Endometrium (tissue), 2 donors: ENCODE measurements at regions not wholly inside any gene's neighbourhood (a gene's known extent, or its start where the extent isn't known, plus 50 kb on each side); places are given as distances from the start of the nearest gene placed in this dataset.
"Not testable (repeated sequence)": the region's sequence is repeated elsewhere in the genome, so short reads cannot be mapped to it uniquely, and the experiment has no call there.

Source experiments
- FAIRE-seq: peaks from 2 replicates; lab custom pipeline; 2012; peaks lifted over from hg19 to GRCh38; lab: Jason Lieb, UNC
- donor health status: control.
- donor health status: control.

GRCh38 chr6:170232186-170233002 lies 58.5 kb downstream of the DLL1 start:
- FAIRE-seq = no peak

DNA sequence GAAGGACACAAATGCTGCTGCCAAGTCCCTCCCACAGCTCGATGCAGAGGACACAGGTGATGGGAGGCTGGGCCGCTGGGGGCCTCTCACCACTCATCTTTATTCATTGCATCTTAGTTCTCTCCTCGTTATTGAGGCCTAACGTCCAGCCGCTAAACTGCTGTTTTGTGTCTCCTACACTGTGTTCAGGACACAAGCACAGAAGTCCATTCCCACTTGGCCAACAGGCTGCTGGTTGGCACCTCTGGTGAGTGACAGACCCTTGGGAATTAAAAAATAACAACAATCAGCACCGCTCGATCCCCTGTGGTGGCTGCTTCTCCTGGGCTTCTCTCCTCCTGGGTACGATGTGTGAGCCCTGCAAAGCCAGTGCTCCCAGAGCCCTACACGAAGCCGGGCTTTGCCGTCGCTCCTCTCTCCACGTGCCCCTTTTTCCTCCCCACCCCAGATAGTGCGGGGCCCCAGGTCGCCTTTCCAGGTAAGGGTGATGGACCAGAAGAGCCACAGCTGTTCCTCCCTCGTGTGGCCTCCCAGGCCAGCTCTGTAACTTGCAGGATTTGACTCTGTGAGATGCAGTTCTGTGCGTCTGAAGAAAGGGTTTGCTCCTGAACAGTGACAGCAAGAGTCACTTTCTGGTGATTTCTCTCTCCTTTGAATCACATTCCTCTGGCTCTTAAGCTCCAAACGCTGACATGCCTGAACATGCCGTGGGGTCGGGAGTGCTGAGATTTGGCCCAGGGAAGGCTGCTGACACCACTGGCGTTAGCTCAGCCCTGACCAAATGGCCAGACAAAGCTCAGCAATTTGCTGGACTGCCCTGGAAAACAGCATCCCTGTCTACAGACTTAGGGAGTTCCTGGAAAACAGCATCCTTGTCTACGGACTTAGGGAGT lies 59.3 kb downstream of the DLL1 start:
- no peak for FAIRE-seq

- FAIRE-seq = no peak
Measured at GRCh38 chr6:170230520-170231292, 60.2 kb downstream of the DLL1 start.

DNA sequence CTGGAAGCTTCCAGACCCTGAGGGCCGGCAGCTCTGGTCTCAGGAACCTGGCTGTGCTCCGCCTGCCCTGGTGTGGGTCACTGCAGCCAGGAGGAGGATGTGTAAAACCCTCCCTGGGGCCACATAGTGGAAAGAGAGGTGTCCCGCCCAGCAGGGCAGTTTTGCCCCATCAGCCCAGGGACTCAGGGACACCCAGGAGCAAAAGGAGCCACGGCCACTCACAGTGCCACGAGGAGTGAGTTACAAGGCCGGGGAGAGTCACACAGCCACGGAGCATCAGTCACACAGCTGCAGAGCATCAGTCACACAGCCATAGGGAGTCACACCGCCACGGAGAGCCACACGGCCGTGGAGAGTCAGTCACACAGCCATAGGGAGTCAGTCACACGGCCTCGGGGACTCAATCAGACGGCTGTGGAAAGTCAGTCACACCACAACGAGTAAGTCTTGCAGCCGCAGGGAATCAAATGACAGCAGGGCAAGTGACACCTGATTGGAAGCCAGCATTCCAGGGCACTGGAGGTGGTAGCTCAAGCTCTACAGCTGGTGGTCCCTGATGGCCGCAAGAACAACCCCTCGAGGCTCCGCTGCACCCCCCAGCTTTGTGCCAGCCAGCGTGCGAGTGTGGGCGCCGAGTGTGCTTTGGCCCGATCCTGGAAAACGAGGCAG lies 60.9 kb downstream of the DLL1 start:
- no peak for FAIRE-seq

GRCh38 chr6:170229396-170229795 lies 61.5 kb downstream of the DLL1 start:
- FAIRE-seq = no peak

GRCh38 chr6:170228946-170229310 lies 62.0 kb downstream of the DLL1 start:
- no peak for FAIRE-seq

- FAIRE-seq = no peak
Measured at GRCh38 chr6:170227996-170228945, 62.6 kb downstream of the DLL1 start.

GRCh38 chr6:170227521-170227983 lies 63.3 kb downstream of the DLL1 start:
- no peak for FAIRE-seq

DNA sequence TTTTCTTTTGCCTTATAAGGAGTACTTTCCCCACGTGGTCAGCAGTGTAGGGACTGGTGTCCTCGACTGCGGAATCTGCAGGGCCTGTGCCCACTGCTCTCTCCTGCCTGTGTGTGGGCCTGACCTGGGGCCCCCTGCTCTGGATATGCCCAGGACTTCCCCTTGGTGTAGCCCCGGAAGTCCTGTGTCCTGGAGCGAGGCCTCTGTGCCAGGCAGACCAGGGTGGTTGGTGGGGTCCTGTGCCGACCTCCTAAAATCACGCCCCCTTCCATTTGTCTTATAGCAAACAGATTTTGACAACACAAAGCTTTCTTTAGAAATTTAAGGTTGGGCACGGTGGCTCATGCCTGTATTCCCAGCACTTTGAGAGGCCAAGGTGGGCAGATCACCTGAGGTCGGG lies 64.2 kb downstream of the DLL1 start:
- FAIRE-seq = no peak

DNA sequence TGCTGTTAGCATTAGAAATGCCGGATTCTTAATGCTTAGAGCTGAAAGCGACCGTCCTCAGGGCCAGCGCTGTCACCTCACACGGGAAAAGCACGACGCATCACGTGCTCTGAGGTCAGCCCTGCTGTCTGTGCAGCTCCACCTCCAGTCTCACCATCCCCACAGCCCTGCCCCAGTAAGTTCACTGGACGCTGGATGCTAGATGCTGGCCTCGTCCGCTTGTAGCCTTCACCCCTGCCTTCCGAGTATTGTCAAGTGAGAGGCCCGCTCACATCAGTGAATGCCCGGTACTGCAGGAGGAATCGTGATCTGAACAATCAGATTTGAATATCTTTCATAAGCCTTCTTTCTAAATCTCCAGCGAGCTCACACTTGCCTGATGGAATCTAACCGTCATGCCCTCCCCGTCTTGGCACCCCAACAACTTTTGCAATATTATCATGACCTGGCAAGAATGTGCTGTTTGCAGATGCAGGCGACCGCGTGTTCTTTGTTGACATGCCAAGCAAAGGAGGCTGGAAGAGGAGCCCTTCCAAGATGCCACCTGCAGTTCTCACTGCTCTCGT lies 64.9 kb downstream of the DLL1 start:
- FAIRE-seq = no peak

- FAIRE-seq = no peak
Measured at GRCh38 chr6:170224694-170225660, 65.9 kb downstream of the DLL1 start.

DNA sequence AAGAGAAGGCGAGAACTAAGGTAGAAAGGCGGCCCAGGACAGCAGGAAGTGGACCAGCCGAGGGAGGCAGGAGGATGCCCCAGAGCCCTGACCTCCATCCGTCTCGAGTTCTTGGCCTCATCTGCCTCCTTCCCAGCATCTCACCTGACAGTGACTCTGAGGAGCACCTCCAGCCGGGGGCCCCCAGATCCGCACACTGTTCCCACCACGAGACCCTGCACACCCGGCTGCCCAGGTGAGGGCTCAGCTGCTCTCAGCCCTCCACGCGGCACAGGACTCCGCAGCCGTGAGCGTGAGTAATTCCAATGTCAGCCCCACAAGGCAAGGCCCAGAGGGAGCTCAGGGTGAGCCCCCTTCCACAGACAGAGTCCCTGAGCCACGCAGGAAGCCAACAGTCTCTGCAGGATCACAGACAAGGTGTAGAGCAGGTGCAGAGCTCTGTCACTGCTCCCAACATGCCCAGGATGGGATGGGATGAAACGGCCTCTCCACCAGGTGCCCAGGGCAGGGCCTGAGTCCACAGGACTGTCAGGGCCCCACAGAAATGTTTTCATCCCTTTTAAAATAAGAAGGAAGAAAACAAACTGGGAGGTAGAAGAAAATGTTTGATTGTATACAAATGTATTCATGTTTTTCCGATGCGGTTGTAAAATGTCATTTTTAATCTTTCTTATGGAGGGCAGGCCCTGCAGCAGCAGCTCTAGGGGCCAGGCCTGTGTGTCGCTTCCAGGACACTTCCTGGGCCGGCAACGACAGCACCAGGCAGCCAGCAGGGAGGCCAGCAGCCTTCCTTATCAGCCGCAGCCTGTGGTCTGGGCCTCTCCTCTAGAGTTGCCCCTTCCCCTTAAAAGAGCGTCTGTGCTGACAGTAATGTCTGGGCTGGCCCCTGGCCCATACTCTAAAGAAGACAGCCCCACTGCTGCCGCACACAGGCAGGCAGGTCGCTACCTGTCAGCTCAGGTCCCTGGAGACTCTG lies 66.9 kb downstream of the DLL1 start:
- FAIRE-seq = no peak

- FAIRE-seq = no peak
Measured at GRCh38 chr6:170222498-170223471, 68.1 kb downstream of the DLL1 start.

- no peak for FAIRE-seq
Measured at GRCh38 chr6:170221753-170222400, 69.0 kb downstream of the DLL1 start.

DNA sequence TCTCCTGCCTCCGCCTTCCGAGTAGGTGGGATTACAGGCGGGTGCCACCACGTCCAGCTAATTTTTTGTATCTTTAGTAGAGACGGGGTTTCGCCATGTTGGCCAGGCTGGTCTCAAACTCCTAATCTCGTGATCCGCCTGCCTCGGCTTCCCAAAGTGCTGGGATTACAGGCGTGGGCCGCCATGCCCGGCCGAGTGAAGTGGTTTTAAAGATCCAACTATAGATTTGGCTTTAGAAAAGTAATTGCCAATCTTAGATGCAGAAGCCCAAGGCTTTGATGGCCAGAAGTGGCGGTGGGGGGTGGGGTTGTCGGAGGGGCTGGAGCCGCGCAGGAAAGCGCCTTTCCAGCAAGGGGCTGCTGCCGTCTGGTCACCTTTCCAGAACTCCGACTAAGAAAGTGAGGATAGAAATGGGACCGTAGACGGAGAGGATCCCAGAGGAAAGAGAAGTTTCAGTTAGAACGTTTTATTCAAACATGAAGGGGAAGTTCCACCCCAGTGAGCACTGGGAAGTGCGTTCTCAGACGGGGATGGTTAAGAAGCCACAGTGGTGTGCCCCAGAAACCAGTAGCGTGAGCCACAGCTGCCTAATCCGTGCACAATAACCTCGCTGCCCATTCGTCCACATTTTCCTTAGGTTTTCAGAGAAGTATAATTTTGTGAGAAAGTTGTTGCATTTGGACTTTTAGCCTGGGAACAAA lies 69.7 kb downstream of the DLL1 start:
- no peak for FAIRE-seq

- not testable (repeated sequence) for FAIRE-seq
Measured at GRCh38 chr6:170213637-170214018, 77.2 kb downstream of the DLL1 start.
